MM.1S (cell line): ENCODE measurements at regions not wholly inside any gene's neighbourhood (a gene's known extent, or its start where the extent isn't known, plus 50 kb on each side); places are given as distances from the start of the nearest gene placed in this dataset.

Experiments used
- DNase-seq: peaks from one replicate; pipeline ENCODE4 v3.0.0-alpha.2; 2015
- H2AFZ ChIP-seq: fragments of 300-600 bp; sonication (generic); 2 replicates; pipeline ENCODE4 v1.6.0; 2016; ENCODE audit warnings: antibody characterized with exemption, low read length
- H3F3A ChIP-seq: fragments of 300-600 bp; sonication (generic); 2 replicates; pipeline ENCODE4 v1.6.1; 2016; ENCODE audit warnings: mild to moderate bottlenecking, antibody characterized with exemption, low read length, moderate library complexity, mixed read lengths; ENCODE audit not compliant: insufficient read depth
- H3K27ac ChIP-seq: fragments of 300-600 bp; sonication (generic); 2 replicates; pipeline ENCODE4 v1.5.1; 2016; ENCODE audit warnings: mild to moderate bottlenecking, low read length
- H3K27me3 ChIP-seq: fragments of 300-600 bp; sonication (generic); replicated peaks from 2 replicates; pipeline ENCODE4 v1.6.0; 2016; ENCODE audit warnings: low read length; ENCODE audit not compliant: insufficient read depth
- H3K36me3 ChIP-seq: fragments of 300-600 bp; sonication (generic); replicated peaks from 2 replicates; pipeline ENCODE4 v1.6.1; 2016; ENCODE audit warnings: mild to moderate bottlenecking, low read length, mixed read lengths; ENCODE audit not compliant: insufficient read depth
- H3K4me1 ChIP-seq: fragments of 300-600 bp; sonication (generic); 2 replicates; pipeline ENCODE4 v1.6.1; 2016; ENCODE audit warnings: low read length, mixed read lengths
- H3K4me2 ChIP-seq: fragments of 300-600 bp; sonication (generic); 2 replicates; pipeline ENCODE4 v1.6.0; 2016; ENCODE audit warnings: low read depth, low read length
- H3K4me3 ChIP-seq: fragments of 300-600 bp; sonication (generic); 2 replicates; pipeline ENCODE4 v1.5.1; 2016; ENCODE audit warnings: low read length, mixed read lengths
- H3K79me2 ChIP-seq: fragments of 300-600 bp; sonication (generic); 2 replicates; pipeline ENCODE4 v1.6.1; 2016; ENCODE audit warnings: mixed run types, low read length, mixed read lengths
- H3K9ac ChIP-seq: fragments of 300-600 bp; sonication (generic); 2 replicates; pipeline ENCODE4 v1.6.1; 2016; ENCODE audit warnings: low read length, mixed read lengths
- H3K9me2 ChIP-seq: fragments of 300-600 bp; sonication (generic); replicated peaks from 2 replicates; pipeline ENCODE4 v1.6.1; 2016; ENCODE audit warnings: mild to moderate bottlenecking, low read length, mixed read lengths; ENCODE audit not compliant: insufficient read depth
- H3K9me3 ChIP-seq: fragments of 300-600 bp; sonication (generic); replicated peaks from 2 replicates; pipeline ENCODE4 v1.6.1; 2016; ENCODE audit warnings: mild to moderate bottlenecking, low read length, mixed read lengths; ENCODE audit not compliant: insufficient read depth
- H4K20me1 ChIP-seq: fragments of 300-600 bp; sonication (generic); 2 replicates; pipeline ENCODE4 v1.6.1; 2016; ENCODE audit warnings: mild to moderate bottlenecking, low read length, moderate library complexity, mixed read lengths; ENCODE audit not compliant: insufficient read depth
- CTCF ChIP-seq: fragments of 300-600 bp; sonication (generic); IDR thresholded peaks from 2 replicates; pipeline ENCODE4 v1.5.1; 2016; ENCODE audit warnings: antibody characterized with exemption, low read length, mixed read lengths
- EZH2 ChIP-seq: fragments of 300-600 bp; sonication (generic); optimal IDR thresholded peaks from 2 replicates; pipeline ENCODE3; 2017; ENCODE audit warnings: low read depth, mild to moderate bottlenecking, antibody characterized with exemption, low read length, mixed read lengths
- EZH2phosphoT487 ChIP-seq: fragments of 300-600 bp; sonication (generic); IDR thresholded peaks from 2 replicates; pipeline ENCODE4 v1.6.1; 2018; ENCODE audit warnings: antibody characterized with exemption, low read length

- Histone ChIP-seq H3K4me3 (no peak overlapping the region), H3K9ac (no peak overlapping the region), H3K9me2 (no peaks in the 10 kb centered on the region), H4K20me1 (no peaks in the 10 kb centered on the region), H3K27me3 (no peaks in the 10 kb centered on the region), H3K4me2 (no peak overlapping the region), H2AFZ (no peak overlapping the region), H3K27ac (no peak overlapping the region), H3K36me3 (no peaks in the 10 kb centered on the region), H3K79me2 (no peaks in the 10 kb centered on the region), H3K9me3 (no peaks in the 10 kb centered on the region), H3F3A (0 out of 2 replicates have a peak, but pooled peaks cover 4% of the 10 kb centered on the region), H3K4me1 (peaks cover 24% of the 10 kb centered on the region)
- no peak for DNase-seq
- TF ChIP-seq EZH2 (no peak), CTCF (no peak), EZH2phosphoT487 (no peak)
Measured at GRCh38 chr7:49438281-49438680, 335.2 kb upstream of the VWC2 start.

DNA sequence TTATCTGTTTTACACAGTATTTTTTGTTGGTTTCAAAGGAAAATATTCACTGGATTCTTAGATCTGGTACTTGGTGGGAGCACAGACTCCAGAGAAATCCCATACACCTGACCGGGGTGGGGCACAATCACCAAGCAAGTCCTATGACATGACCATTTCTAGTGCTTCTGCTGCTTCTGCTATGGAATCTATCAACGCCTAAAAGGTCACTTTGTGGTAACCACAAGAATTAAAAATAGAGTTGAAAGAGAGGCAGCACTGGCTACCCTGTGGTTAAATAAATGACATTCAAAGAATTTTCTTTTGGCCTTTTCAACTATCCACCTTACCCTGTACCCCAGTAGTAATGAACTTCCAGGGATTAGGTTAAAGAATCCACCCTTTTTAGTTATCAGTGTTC, 329.9 kb upstream of the VWC2 start:
- Histone ChIP-seq H3K36me3 (no peaks in the 10 kb centered on the region), H3K9me2 (no peaks in the 10 kb centered on the region), H3K4me2 (peak overlapping the region; percentile 49), H3K4me3 (no peak overlapping the region), H3K4me1 (peaks cover 27% of the 10 kb centered on the region), H3K9me3 (no peaks in the 10 kb centered on the region), H3F3A (0 out of 2 replicates have a peak, but pooled peaks cover 4% of the 10 kb centered on the region), H3K27me3 (no peaks in the 10 kb centered on the region), H3K9ac (no peak overlapping the region), H2AFZ (no peak overlapping the region), H3K27ac (peak overlapping the region; percentile 18; the same call in 1 of the 2 replicates), H3K79me2 (no peaks in the 10 kb centered on the region), H4K20me1 (no peaks in the 10 kb centered on the region)
- DNase-seq, result peak; percentile 64
- TF ChIP-seq EZH2phosphoT487 (no peak), CTCF (no peak), EZH2 (no peak)

DNA sequence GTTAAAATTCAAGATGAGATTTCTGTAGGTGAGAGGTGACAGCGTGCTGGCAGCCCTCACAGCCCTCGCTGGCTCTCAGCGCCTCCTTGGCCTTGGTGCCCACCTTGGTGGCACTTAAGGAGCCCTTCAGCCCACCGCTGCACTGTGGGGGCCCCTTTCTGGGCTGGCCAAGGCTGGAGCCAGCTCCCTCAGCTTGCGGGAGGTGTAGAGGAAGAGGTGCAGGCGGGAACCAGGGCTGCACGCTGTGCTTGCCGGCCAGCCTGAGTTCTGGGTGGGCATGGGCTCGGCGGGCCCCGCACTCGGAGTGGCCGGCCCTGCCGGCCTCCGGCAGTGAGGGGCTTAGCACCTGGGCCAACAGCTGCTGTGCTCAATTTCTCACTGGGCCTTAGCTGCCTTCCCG, 320.0 kb upstream of the VWC2 start:
- Histone ChIP-seq H3K9ac (no peak overlapping the region), H3K79me2 (no peaks in the 10 kb centered on the region), H3K4me3 (no peak overlapping the region), H2AFZ (no peak overlapping the region), H3K9me2 (no peaks in the 10 kb centered on the region), H3K36me3 (no peaks in the 10 kb centered on the region), H3K4me1 (no peaks in the 10 kb centered on the region), H4K20me1 (no peaks in the 10 kb centered on the region), H3F3A (no peaks in the 10 kb centered on the region), H3K9me3 (no peaks in the 10 kb centered on the region), H3K4me2 (no peak overlapping the region), H3K27ac (no peak overlapping the region), H3K27me3 (no peaks in the 10 kb centered on the region)
- no peak for TF ChIP-seq EZH2
- no peak for TF ChIP-seq CTCF
- TF ChIP-seq EZH2phosphoT487, result no peak
- no peak for DNase-seq

DNA sequence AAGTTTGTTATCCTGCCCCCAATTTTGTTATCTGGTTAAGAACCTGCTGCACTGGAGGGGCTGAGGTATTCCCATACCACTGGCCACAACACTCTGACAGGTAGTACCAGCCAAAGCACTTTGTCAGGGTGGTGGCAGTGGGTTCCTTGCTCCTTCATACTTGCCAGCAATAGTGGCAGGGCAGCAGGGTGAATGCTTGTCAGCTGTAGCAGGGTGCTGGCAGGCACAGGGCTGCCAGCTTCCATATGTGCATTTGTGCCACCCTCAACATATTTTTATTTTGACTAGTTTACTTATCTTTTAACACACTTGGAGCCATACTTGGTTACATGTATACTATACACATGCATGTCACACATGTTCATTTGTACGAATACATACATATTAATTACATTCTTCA, 294.0 kb upstream of the VWC2 start:
- no peak overlapping the region for H3K9ac ChIP-seq
- no peaks in the 10 kb centered on the region for H3F3A ChIP-seq
- H3K4me2 ChIP-seq, result no peak overlapping the region
- no peaks in the 10 kb centered on the region for H3K36me3 ChIP-seq
- no peaks in the 10 kb centered on the region for H3K9me2 ChIP-seq
- H3K4me3 ChIP-seq, result no peak overlapping the region
- H3K9me3 ChIP-seq, result no peaks in the 10 kb centered on the region
- H2AFZ ChIP-seq, result no peak overlapping the region
- H3K4me1 ChIP-seq, result peaks cover 8% of the 10 kb centered on the region; the same call in 1 of the 2 replicates
- H3K79me2 ChIP-seq, result no peaks in the 10 kb centered on the region
- H3K27me3 ChIP-seq, result no peaks in the 10 kb centered on the region
- no peak overlapping the region for H3K27ac ChIP-seq
- TF ChIP-seq EZH2phosphoT487 (no peak), CTCF (no peak), EZH2 (no peak)
- no peak for DNase-seq
- no peaks in the 10 kb centered on the region for H4K20me1 ChIP-seq
